GM12878 (cell line): ENCODE measurements at regions not wholly inside any gene's neighbourhood (a gene's known extent, or its start where the extent isn't known, plus 50 kb on each side); places are given as distances from the start of the nearest gene placed in this dataset.

Experiments
- ATAC-seq: fragments of 200-7000 bp; cut with Tn5 transposase; 3 replicates; pipeline ENCODE4 v1.9.1; 2020; ENCODE audit warnings: mild to moderate bottlenecking, moderate library complexity
- BruUV-seq: library from RNA; stranded (reverse); fragments of 400-500 nt; replicated peaks from 2 replicates; lab custom pipeline; 2021; lab: Mats Ljungman, UMichigan
- CTCF ChIA-PET: fragments of 300-600 bp; sonication (Branson Sonifier 250); formaldehyde crosslinking; extraction: SDS; loops from one replicate; lab custom pipeline; 2021; ENCODE audit warnings: inconsistent platforms; lab: Yijun Ruan, JAX
- POLR2A ChIA-PET: fragments of 350-600 bp; formaldehyde crosslinking; extraction: SDS; loops from one replicate; lab custom pipeline; 2021; ENCODE audit warnings: inconsistent platforms; lab: Charles Lee
- RAD21 ChIA-PET: fragments of 300-600 bp; sonication (Branson Sonifier 250); formaldehyde crosslinking; loops from one replicate; lab custom pipeline; 2023; ENCODE audit warnings: antibody characterized with exemption; ENCODE audit not compliant: unreplicated experiment; lab: Charles Lee
- SMC1A ChIA-PET: fragments of 300-600 bp; sonication (Branson Sonifier 250); formaldehyde crosslinking; loops from one replicate; lab custom pipeline; 2023; ENCODE audit not compliant: unreplicated experiment, uncharacterized antibody; lab: Charles Lee
- DNase-seq: peaks from one replicate; pipeline ENCODE4 v3.0.0-alpha.2; 2011; ENCODE audit warnings: low read depth, low spot score
- FAIRE-seq: peaks from 3 replicates; lab custom pipeline; 2011; peaks lifted over from hg19 to GRCh38; lab: Jason Lieb, UNC
- H2AFZ ChIP-seq: 2 replicates; pipeline ENCODE4 v1.6.0; 2011; ENCODE audit warnings: low read depth, low read length, control low read depth; ENCODE audit not compliant: control insufficient read depth
- H3K27ac ChIP-seq: 2 replicates; pipeline ENCODE4 v1.5.1; 2011; ENCODE audit warnings: control low read depth; ENCODE audit not compliant: control insufficient read depth, insufficient read depth
- H3K27me3 ChIP-seq, 2 experiments: replicated peaks in 1 of 2; 2 replicates each; pipeline versions ENCODE4 v1.6.0 to v1.6.1; 2011; ENCODE audit warnings: low read length in 1 of 2; ENCODE audit not compliant: control insufficient read depth in 2 of 2, insufficient read depth in 2 of 2
- H3K36me3 ChIP-seq, 2 experiments: 2 replicates each; pipeline ENCODE4 v1.5.1; 2011; ENCODE audit warnings: low read length in 1 of 2; ENCODE audit not compliant: control insufficient read depth in 2 of 2, insufficient read depth in 2 of 2
- H3K4me1 ChIP-seq: 2 replicates; pipeline ENCODE4 v1.6.1; 2011; ENCODE audit warnings: mild to moderate bottlenecking, low read length, moderate library complexity, mixed read lengths; ENCODE audit not compliant: control insufficient read depth, insufficient read depth
- H3K4me2 ChIP-seq: 2 replicates; pipeline ENCODE4 v1.6.0; 2011; ENCODE audit warnings: control low read depth; ENCODE audit not compliant: control insufficient read depth, insufficient read depth
- H3K4me3 ChIP-seq: fragments of 200-600 bp; sonication (generic); 2 replicates; pipeline ENCODE4 v1.5.1; 2016
- H3K79me2 ChIP-seq: 2 replicates; pipeline ENCODE4 v1.6.0; 2011; ENCODE audit warnings: low read length; ENCODE audit not compliant: control insufficient read depth, insufficient read depth
- H3K9ac ChIP-seq: 2 replicates; pipeline ENCODE4 v1.8.0; 2011; ENCODE audit warnings: low read length, control low read depth, mixed read lengths; ENCODE audit not compliant: control insufficient read depth, insufficient read depth
- H3K9me3 ChIP-seq: replicated peaks from 3 replicates; pipeline ENCODE4 v1.5.1; 2011; ENCODE audit warnings: mild to moderate bottlenecking, low read length; ENCODE audit not compliant: control insufficient read depth, insufficient read depth
- H4K20me1 ChIP-seq: 2 replicates; pipeline ENCODE4 v1.6.0; 2011; ENCODE audit not compliant: control insufficient read depth, insufficient read depth
- BACH1 ChIP-seq: fragments of 450-650 bp; IDR thresholded peaks from 2 replicates; pipeline ENCODE4 v1.6.1; 2017; ENCODE audit warnings: mild to moderate bottlenecking, borderline replicate concordance
- MYC ChIP-seq: IDR thresholded peaks from 2 replicates; pipeline ENCODE4 v1.6.1; 2011; ENCODE audit warnings: mild to moderate bottlenecking, low read length, moderate library complexity, inconsistent platforms; ENCODE audit not compliant: insufficient read depth, insufficient replicate concordance, insufficient read length, severe bottlenecking
- ZBTB40 ChIP-seq: fragments of 450-650 bp; IDR thresholded peaks from 2 replicates; pipeline ENCODE4 v1.6.1; 2016; ENCODE audit warnings: mild to moderate bottlenecking, moderate library complexity, borderline replicate concordance
- WGBS: methylation state at CpG from one replicate; pipeline ENCODE4 v1.1.6; 2016; ENCODE audit warnings: low lambda C conversion rate; ENCODE audit not compliant: insufficient replicate concordance, insufficient coverage; ENCODE audit errors: missing lambda C conversion rate; 5-methylcytosine and 5-hydroxymethylcytosine counted together
- in situ Hi-C: fragments of 300-500 bp; cut with MboI; formaldehyde crosslinking; loops from 9 replicates; pipeline ENCODE4 v1.14.3; 2018; ENCODE audit warnings: mixed read lengths
- intact Hi-C: fragments of 100-400 bp; cut with micrococcal nuclease; formaldehyde crosslinking; loops from one replicate; pipeline ENCODE4 v1.14.2; 2022; ENCODE audit not compliant: unreplicated experiment

GRCh38 chr1:80894921-80895320, 905.8 kb upstream of the ADGRL2 start:
- ATAC-seq (no peak), DNase-seq (no peak), FAIRE-seq (no peak)
- no peak overlapping the region for H3K4me3 ChIP-seq
- no TSS peak for BruUV-seq
- in situ Hi-C loops (no loop called here), intact Hi-C loops (no loop called here)
- H3K9me3 ChIP-seq = no peaks in the 10 kb centered on the region
- POLR2A ChIA-PET = no interaction called here
- CTCF ChIA-PET = no interaction called here
- H4K20me1 ChIP-seq = no peaks in the 10 kb centered on the region
- no peaks in the 10 kb centered on the region for H3K79me2 ChIP-seq
- H3K27ac ChIP-seq = no peak overlapping the region
- RAD21 ChIA-PET = no interaction called here
- no peaks in the 10 kb centered on the region for H3K4me1 ChIP-seq
- no peaks in the 10 kb centered on the region for H3K27me3 ChIP-seq
- 0% methylated on average over 1 of the region's 1 CpG for WGBS
- no peak overlapping the region for H2AFZ ChIP-seq
- no peak overlapping the region for H3K9ac ChIP-seq
- SMC1A ChIA-PET = interaction anchor here (0.8 kb wide), 1 partner anchor 19 kb away, joined by 3 read pairs; no protein-coding TSS in a partner anchor
- no peak overlapping the region for H3K4me2 ChIP-seq
- TF ChIP-seq MYC (no peak), BACH1 (no peak), ZBTB40 (no peak)
- H3K36me3 ChIP-seq = no peaks in the 10 kb centered on the region
